ENCODE measurements at regions not wholly inside any gene's neighbourhood (a gene's known extent, or its start where the extent isn't known, plus 50 kb on each side); places are given as distances from the start of the nearest gene placed in this dataset.
"Not testable (repeated sequence)": the region's sequence is repeated elsewhere in the genome, so short reads cannot be mapped to it uniquely, and the experiment has no call there.

GRCh38 chr14:105921781-105922180 is 395.4 kb downstream of the TMEM121 start:
- peaks cover 0 to 15% (median 12%) of the 10 kb centered on the region in 3 donors for H3K9me3 ChIP-seq
- H3K4me1 ChIP-seq; intact Hi-C loops (cut with DNase I; ENCODE audit: low total_unique reads); H3K27ac ChIP-seq; H3K27me3 ChIP-seq; H3K36me3 ChIP-seq; H3K4me3 ChIP-seq: not testable (repeated sequence)
- peak in 1 of 2 donors; percentile 44 for DNase-seq

- peak; percentile 4 to 9 for DNase-seq
- H3K4me1 ChIP-seq; intact Hi-C loops (cut with DNase I; ENCODE audit: low total_unique reads); H3K27me3 ChIP-seq; H3K36me3 ChIP-seq; H3K4me3 ChIP-seq; H3K27ac ChIP-seq: not testable (repeated sequence)
- H3K9me3 ChIP-seq = peaks cover 0 to 15% (median 12%) of the 10 kb centered on the region in 3 donors
These were observed 397.3 kb downstream of the TMEM121 start for GRCh38 chr14:105923520-105924191.

- Histone ChIP-seq H3K36me3 (no peaks in the 10 kb centered on the region), H3K27ac (no peak overlapping the region), H3K27me3 (no peaks in the 10 kb centered on the region), H3K4me3 (no peak overlapping the region), H3K9me3 (peaks cover 0 to 15% (median 12%) of the 10 kb centered on the region in 3 donors), H3K4me1 (no peaks in the 10 kb centered on the region)
- peak; percentile 11 to 53 for DNase-seq
- intact Hi-C loops (cut with DNase I; ENCODE audit: low total_unique reads) = no loop called here
- no peak for TF ChIP-seq CTCF (IDR thresholded peaks at IDR 0.05)
These were observed 398.7 kb downstream of the TMEM121 start for GRCh38 chr14:105924951-105925591.

GRCh38 chr14:105925615-105926372 is 399.4 kb downstream of the TMEM121 start:
- intact Hi-C loops (cut with DNase I; ENCODE audit: low total_unique reads) = no loop called here
- no peak overlapping the region for H3K4me3 ChIP-seq

GRCh38 chr14:105926373-105927095 is 400.2 kb downstream of the TMEM121 start:
- intact Hi-C loops (cut with DNase I; ENCODE audit: low total_unique reads) = no loop called here
- Histone ChIP-seq H3K4me1 (no peaks in the 10 kb centered on the region), H3K4me3 (no peak overlapping the region), H3K36me3 (no peaks in the 10 kb centered on the region), H3K9me3 (peaks cover 0 to 15% (median 8%) of the 10 kb centered on the region in 3 donors), H3K27me3 (no peaks in the 10 kb centered on the region), H3K27ac (no peak overlapping the region)
- peak in 1 of 2 donors; percentile 60 for DNase-seq
- TF ChIP-seq CTCF (IDR thresholded peaks at IDR 0.05) = no peak

More at GRCh38 chr14:105925615-105926372, 399.4 kb downstream of the TMEM121 start:
- Histone ChIP-seq H3K9me3 (peaks cover 0 to 15% (median 12%) of the 10 kb centered on the region in 3 donors), H3K36me3 (no peaks in the 10 kb centered on the region), H3K4me1 (no peaks in the 10 kb centered on the region), H3K27ac (no peak overlapping the region), H3K27me3 (no peaks in the 10 kb centered on the region)
- peak; percentile 16 to 50 for DNase-seq
- TF ChIP-seq CTCF (IDR thresholded peaks at IDR 0.05) = no peak

Data from tibial artery (tissue), 4 donors.